ENCODE measurements at regions not wholly inside any gene's neighbourhood (a gene's known extent, or its start where the extent isn't known, plus 50 kb on each side); places are given as distances from the start of the nearest gene placed in this dataset.

- TF ChIP-seq, protein P1, sequence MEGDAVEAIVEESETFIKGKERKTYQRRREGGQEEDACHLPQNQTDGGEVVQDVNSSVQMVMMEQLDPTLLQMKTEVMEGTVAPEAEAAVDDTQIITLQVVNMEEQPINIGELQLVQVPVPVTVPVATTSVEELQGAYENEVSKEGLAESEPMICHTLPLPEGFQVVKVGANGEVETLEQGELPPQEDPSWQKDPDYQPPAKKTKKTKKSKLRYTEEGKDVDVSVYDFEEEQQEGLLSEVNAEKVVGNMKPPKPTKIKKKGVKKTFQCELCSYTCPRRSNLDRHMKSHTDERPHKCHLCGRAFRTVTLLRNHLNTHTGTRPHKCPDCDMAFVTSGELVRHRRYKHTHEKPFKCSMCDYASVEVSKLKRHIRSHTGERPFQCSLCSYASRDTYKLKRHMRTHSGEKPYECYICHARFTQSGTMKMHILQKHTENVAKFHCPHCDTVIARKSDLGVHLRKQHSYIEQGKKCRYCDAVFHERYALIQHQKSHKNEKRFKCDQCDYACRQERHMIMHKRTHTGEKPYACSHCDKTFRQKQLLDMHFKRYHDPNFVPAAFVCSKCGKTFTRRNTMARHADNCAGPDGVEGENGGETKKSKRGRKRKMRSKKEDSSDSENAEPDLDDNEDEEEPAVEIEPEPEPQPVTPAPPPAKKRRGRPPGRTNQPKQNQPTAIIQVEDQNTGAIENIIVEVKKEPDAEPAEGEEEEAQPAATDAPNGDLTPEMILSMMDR (IDR thresholded peaks at IDR 0.05; ENCODE audit: low read depth, low read length, missing control alignments), result no peak
- no peak overlapping the region for H3K4me3 ChIP-seq (ENCODE audit: low read depth, low read length)
- in situ Hi-C loops (cut with HindIII; ENCODE audit: low sequenced_read_pairs), result no loop called here
- DNase-seq (ENCODE audit: low read depth), result peak; percentile 80
Measured at GRCh38 chr12:75568393-75568792, 57.0 kb upstream of the KRR1 start.

- DNase-seq (ENCODE audit: low read depth), result no peak
- in situ Hi-C loops (cut with HindIII; ENCODE audit: low sequenced_read_pairs), result no loop called here
- TF ChIP-seq, protein P1 (IDR thresholded peaks at IDR 0.05; ENCODE audit: low read depth, low read length, missing control alignments), result no peak
- no peak overlapping the region for H3K4me3 ChIP-seq (ENCODE audit: low read depth, low read length)
Measured at GRCh38 chr12:75565795-75566194, 54.4 kb upstream of the KRR1 start.

DNA sequence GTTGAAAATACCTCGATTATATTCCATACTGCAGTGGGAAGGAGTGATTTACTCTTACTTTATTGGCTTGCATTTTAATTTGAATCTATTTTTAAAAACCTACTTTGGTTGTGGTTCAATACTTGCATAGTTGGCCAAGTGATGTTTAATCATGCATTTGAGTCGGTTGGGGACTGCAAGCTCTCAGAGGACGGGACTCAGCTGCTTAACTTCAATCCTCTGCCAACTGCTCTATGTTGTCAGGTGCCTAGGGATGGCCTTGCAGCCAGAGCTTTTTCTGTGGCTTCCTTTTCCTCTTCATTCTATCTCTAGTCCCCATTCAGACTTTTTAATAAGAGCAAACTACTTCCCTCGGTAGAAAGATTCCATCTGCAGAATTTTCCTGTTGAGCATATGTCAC is 53.4 kb upstream of the KRR1 start:
- no peak for DNase-seq (ENCODE audit: low read depth)
- in situ Hi-C loops (cut with HindIII; ENCODE audit: low sequenced_read_pairs), result no loop called here
- H3K4me3 ChIP-seq (ENCODE audit: low read depth, low read length), result no peak overlapping the region
- TF ChIP-seq, protein P1 (IDR thresholded peaks at IDR 0.05; ENCODE audit: low read depth, low read length, missing control alignments), result no peak

DNA sequence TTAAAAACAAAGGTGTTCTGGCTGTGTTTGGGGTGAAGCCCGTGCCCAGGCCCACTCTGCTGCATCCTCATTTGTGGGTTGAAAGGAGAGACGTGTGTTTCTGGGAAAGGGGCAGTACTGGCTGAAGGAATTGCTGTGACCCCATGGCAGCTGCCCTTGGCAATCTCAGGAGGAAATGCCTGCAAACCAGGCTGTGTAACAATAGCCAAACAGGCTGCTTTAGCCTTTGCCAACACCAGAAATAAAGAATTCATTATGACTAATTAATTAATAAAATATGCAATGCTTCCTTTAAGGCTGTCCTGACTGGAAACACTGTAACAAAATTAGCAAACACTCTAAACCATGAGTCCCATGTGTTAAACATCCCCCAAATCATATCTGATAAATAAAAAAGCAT is 53.0 kb upstream of the KRR1 start:
- in situ Hi-C loops (cut with HindIII; ENCODE audit: low sequenced_read_pairs), result no loop called here
- H3K4me3 ChIP-seq (ENCODE audit: low read depth, low read length), result no peak overlapping the region
- TF ChIP-seq, protein P1 (IDR thresholded peaks at IDR 0.05; ENCODE audit: low read depth, low read length, missing control alignments), result no peak
- no peak for DNase-seq (ENCODE audit: low read depth)

DNA sequence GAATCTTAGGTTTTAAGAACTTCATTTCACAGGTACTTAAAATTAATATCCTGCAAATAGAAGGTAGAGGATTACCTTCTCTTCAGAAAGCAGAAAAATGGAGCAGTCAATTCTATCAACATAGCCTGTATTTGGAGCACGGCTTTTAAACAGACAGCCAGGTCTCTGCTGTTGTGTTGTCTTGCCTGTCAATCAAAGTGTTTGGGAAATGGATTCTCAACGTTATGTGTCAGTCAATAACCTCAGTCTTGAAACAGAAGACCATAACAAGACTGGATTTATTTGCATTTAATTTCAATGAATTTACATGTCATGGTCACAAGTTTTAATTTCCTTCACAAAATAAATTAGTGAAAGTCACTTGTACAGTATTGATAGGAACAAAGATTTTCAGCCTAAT is 51.9 kb upstream of the KRR1 start:
- in situ Hi-C loops (cut with HindIII; ENCODE audit: low sequenced_read_pairs), result no loop called here
- DNase-seq (ENCODE audit: low read depth), result no peak
- H3K4me3 ChIP-seq (ENCODE audit: low read depth, low read length), result no peak overlapping the region
- TF ChIP-seq, protein P1 (IDR thresholded peaks at IDR 0.05; ENCODE audit: low read depth, low read length, missing control alignments), result no peak

GRCh38 chr12:75561921-75562320 is 50.5 kb upstream of the KRR1 start:
- in situ Hi-C loops (cut with HindIII; ENCODE audit: low sequenced_read_pairs), result no loop called here
- TF ChIP-seq, protein P1 (IDR thresholded peaks at IDR 0.05; ENCODE audit: low read depth, low read length, missing control alignments), result no peak
- H3K4me3 ChIP-seq (ENCODE audit: low read depth, low read length), result no peak overlapping the region
- no peak for DNase-seq (ENCODE audit: low read depth)

Data from astrocyte of the cerebellum (primary cell).